Lower lobe of right lung (tissue), 2 donors: ENCODE measurements at regions not wholly inside any gene's neighbourhood (a gene's known extent, or its start where the extent isn't known, plus 50 kb on each side); places are given as distances from the start of the nearest gene placed in this dataset.

Experiments
- ATAC-seq, 2 donors: fragments of 200-7000 bp; cut with Tn5 transposase; one replicate each; pipeline ENCODE4 v1.9.1; 2020 to 2022; ENCODE audit warnings: mild to moderate bottlenecking in 2 of 2, moderate library complexity in 2 of 2
- DNase-seq: peaks from one replicate; pipeline ENCODE4 v3.0.0-alpha.2; 2020
- H3K27ac ChIP-seq: fragments of 200-600 bp; one replicate; pipeline ENCODE4 v1.8.0; 2022
- H3K27me3 ChIP-seq: fragments of 200-600 bp; one replicate; pipeline ENCODE4 v1.8.0; 2022; ENCODE audit warnings: low read depth
- H3K36me3 ChIP-seq: fragments of 200-600 bp; one replicate; pipeline ENCODE4 v1.8.0; 2022; ENCODE audit warnings: mild to moderate bottlenecking
- H3K4me1 ChIP-seq: fragments of 200-600 bp; one replicate; pipeline ENCODE4 v1.8.0; 2022
- H3K4me3 ChIP-seq: fragments of 200-600 bp; one replicate; pipeline ENCODE4 v1.8.0; 2022; ENCODE audit warnings: mild to moderate bottlenecking
- H3K9me3 ChIP-seq: fragments of 200-600 bp; one replicate; pipeline ENCODE4 v1.8.0; 2022
- CTCF ChIP-seq: fragments of 200-600 bp; IDR thresholded peaks from one replicate; pipeline ENCODE4 v1.8.0; 2022; ENCODE audit warnings: antibody characterized with exemption, mild to moderate bottlenecking
- intact Hi-C: fragments of 100-400 bp; cut with DNase I; formaldehyde crosslinking; loops from one replicate; pipeline ENCODE4 v1.11.0; 2022
- donor health status: DM: no; HTN: yes; CAD: no; lungs with severe emphysema.

DNA sequence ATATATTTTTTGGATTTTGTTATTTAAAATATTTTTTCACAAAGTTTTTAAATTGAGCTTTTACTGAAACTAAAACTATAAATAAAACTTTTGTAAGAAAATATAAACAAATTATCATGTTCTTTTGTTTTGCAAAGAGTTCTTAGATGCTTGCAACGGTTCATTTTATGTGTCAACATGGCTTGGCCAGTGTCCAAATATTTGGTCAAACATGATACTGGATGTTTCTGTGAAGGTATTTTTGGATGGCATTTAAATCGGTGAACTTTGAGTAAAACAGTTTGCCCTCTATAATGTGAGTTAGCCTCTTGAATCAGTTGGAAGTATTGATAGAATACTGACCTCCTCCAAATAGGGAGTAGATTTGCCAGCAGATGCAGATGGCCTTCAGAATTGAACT lies 612.6 kb upstream of the NECTIN3 start:
- Histone ChIP-seq H3K27me3 (no peaks in the 10 kb centered on the region), H3K36me3 (no peaks in the 10 kb centered on the region), H3K4me1 (no peaks in the 10 kb centered on the region), H3K4me3 (no peak overlapping the region), H3K27ac (no peak overlapping the region), H3K9me3 (no peaks in the 10 kb centered on the region)
- intact Hi-C loops = no loop called here
- DNase-seq (no peak), ATAC-seq (no peak)
- TF ChIP-seq CTCF = no peak

- intact Hi-C loops = no loop called here
- no peaks in the 10 kb centered on the region for H3K36me3 ChIP-seq
- ATAC-seq (no peak), DNase-seq (no peak)
- no peaks in the 10 kb centered on the region for H3K4me1 ChIP-seq
- no peaks in the 10 kb centered on the region for H3K9me3 ChIP-seq
- no peak for TF ChIP-seq CTCF
- H3K4me3 ChIP-seq = no peak overlapping the region
- no peak overlapping the region for H3K27ac ChIP-seq
- H3K27me3 ChIP-seq = no peaks in the 10 kb centered on the region
These were observed 601.3 kb upstream of the NECTIN3 start for GRCh38 chr3:110470310-110470709.

GRCh38 chr3:110473405-110473804 lies 598.2 kb upstream of the NECTIN3 start:
- ATAC-seq (no peak), DNase-seq (no peak)
- no peak overlapping the region for H3K27ac ChIP-seq

DNA sequence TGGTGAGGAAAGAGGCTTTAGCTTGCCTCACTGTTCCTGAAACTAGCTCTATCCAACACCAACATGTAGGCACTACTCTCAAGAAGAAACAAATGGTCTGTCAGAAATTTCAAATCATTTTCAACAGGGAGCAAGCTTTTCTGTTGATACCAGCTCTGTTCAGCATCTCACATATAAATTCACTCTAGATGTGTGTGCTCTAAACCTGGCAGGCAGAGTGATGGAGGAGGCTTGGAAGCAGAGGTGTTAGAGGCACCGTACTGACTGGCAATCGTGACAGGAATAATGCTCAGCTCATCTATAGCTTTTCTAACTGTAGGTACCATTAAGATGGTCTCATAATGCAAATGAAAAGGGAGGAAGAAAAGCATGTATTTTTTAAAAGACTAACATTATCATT lies 597.2 kb upstream of the NECTIN3 start:
- Histone ChIP-seq H3K27ac (no peak overlapping the region), H3K36me3 (no peaks in the 10 kb centered on the region), H3K4me3 (no peak overlapping the region), H3K27me3 (no peaks in the 10 kb centered on the region), H3K9me3 (no peaks in the 10 kb centered on the region), H3K4me1 (no peaks in the 10 kb centered on the region)
- intact Hi-C loops = no loop called here
- no peak for TF ChIP-seq CTCF
- no peak for ATAC-seq
- no peak for DNase-seq

More at GRCh38 chr3:110473405-110473804, 598.2 kb upstream of the NECTIN3 start:
- Histone ChIP-seq H3K4me1 (no peaks in the 10 kb centered on the region), H3K36me3 (no peaks in the 10 kb centered on the region), H3K27me3 (no peaks in the 10 kb centered on the region), H3K9me3 (no peaks in the 10 kb centered on the region), H3K4me3 (no peak overlapping the region)
- TF ChIP-seq CTCF = no peak
- intact Hi-C loops = no loop called here

DNA sequence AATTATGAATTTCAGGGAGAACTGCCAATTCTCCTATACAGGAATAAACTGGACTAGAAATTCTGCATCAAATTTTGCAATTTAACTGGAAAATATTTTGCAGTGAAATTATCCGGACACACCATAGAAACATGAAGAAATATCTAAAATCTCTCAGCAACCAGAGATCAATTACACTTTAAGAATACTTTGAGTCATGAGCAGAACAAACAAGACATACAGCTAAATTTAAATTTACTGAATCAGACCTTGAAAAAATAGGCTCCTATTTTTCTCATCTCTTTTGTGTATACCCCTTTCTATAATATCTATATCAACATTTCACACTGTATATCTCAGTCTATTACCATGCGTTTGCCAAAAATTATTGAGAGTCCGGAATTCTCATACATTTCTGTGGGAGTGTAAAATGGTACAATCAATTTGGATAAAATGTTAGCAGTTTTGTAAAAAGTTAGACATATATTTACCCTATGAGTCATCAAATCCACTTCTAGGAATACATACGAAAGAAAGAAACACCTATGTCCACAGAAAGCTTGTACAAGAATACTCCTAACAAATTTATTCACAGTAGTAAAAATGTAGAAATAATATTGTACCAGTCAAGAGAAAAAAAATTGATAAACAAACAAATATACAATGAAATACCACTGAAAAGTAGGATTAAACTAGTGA lies 593.1 kb upstream of the NECTIN3 start:
- Histone ChIP-seq H3K9me3 (no peaks in the 10 kb centered on the region), H3K4me3 (no peak overlapping the region), H3K27ac (no peak overlapping the region), H3K36me3 (no peaks in the 10 kb centered on the region), H3K27me3 (no peaks in the 10 kb centered on the region), H3K4me1 (no peaks in the 10 kb centered on the region)
- no peak for TF ChIP-seq CTCF
- DNase-seq (no peak), ATAC-seq (no peak)
- intact Hi-C loops = no loop called here
